Epithelial cell of proximal tubule (primary cell): ENCODE measurements at regions not wholly inside any gene's neighbourhood (a gene's known extent, or its start where the extent isn't known, plus 50 kb on each side); places are given as distances from the start of the nearest gene placed in this dataset.

Source experiments
- DNase-seq: peaks from one replicate; pipeline ENCODE4 v3.0.0-alpha.2; 2011; ENCODE audit warnings: low read depth
- H3K4me3 ChIP-seq: 2 replicates; pipeline ENCODE4 v1.5.1; 2011; ENCODE audit warnings: low read depth, mild to moderate bottlenecking, low read length
- TF ChIP-seq, protein P1 (sequence below): conservative IDR thresholded peaks from 2 replicates; pipeline ENCODE4 v1.5.1; 2012; ENCODE audit warnings: low read depth, mild to moderate bottlenecking, low read length

DNA sequence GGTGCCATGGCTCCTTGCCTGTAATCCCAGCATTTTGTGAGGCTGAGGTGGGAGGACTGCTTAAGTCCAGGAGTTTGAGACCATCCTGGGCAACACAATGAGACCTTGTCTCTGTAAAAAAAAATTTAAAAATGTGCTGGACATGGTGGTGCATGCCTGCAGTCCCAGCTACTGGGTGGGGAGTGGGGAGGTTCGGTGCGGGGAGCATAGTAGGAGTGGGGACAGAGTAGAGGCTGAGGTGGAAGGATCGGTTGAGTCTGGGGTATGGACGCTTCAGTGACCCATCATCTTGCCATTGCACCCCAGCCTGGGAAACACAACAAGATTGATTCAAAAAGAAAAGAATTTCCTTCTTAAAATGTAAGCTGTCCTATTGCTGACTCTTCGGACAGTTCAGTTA lies 1490.0 kb upstream of the GBE1 start:
- DNase-seq, result no peak
- H3K4me3 ChIP-seq, result no peak overlapping the region
- TF ChIP-seq, protein P1, sequence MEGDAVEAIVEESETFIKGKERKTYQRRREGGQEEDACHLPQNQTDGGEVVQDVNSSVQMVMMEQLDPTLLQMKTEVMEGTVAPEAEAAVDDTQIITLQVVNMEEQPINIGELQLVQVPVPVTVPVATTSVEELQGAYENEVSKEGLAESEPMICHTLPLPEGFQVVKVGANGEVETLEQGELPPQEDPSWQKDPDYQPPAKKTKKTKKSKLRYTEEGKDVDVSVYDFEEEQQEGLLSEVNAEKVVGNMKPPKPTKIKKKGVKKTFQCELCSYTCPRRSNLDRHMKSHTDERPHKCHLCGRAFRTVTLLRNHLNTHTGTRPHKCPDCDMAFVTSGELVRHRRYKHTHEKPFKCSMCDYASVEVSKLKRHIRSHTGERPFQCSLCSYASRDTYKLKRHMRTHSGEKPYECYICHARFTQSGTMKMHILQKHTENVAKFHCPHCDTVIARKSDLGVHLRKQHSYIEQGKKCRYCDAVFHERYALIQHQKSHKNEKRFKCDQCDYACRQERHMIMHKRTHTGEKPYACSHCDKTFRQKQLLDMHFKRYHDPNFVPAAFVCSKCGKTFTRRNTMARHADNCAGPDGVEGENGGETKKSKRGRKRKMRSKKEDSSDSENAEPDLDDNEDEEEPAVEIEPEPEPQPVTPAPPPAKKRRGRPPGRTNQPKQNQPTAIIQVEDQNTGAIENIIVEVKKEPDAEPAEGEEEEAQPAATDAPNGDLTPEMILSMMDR, result no peak

DNA sequence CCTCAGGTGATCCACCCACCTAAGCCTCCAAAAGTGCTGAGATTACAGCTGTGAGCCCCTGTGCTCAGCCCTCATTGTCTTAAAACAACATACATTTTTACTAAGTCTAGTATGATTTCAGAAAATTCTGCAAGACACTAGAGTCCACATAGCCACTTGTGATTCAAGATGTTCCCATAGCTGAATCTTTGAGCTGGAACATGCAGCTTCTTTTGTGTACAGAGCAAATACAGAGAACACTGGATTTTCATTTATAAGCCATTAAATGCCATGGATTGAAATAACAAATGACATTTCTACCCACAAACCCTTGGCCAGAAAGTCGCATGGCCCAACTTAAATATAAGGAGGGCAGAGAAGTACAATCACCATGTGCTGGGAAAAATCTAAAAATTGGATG lies 1489.2 kb upstream of the GBE1 start:
- no peak overlapping the region for H3K4me3 ChIP-seq
- TF ChIP-seq, protein P1, result no peak

DNA sequence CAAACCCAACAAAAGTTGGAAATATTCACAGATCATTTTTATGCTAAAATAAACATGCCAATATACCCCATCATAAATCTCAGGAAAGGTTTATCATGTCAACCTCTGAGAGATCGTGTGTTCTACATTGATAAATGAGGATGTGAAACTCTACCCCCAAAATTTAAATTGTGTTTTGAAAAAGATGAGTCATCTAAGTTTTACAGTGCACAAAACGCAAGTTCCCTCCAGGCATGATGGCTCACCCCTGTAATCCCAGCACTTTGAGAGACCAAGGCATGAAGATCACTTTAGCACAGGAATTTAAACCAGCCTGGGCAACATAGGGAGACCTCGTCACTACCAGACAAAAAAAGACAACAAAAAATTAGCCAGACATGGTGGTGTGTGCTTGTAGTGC lies 1487.0 kb upstream of the GBE1 start:
- H3K4me3 ChIP-seq, result no peak overlapping the region

More for the DNA sequence above, 1489.2 kb upstream of the GBE1 start:
- DNase-seq, result no peak

DNA sequence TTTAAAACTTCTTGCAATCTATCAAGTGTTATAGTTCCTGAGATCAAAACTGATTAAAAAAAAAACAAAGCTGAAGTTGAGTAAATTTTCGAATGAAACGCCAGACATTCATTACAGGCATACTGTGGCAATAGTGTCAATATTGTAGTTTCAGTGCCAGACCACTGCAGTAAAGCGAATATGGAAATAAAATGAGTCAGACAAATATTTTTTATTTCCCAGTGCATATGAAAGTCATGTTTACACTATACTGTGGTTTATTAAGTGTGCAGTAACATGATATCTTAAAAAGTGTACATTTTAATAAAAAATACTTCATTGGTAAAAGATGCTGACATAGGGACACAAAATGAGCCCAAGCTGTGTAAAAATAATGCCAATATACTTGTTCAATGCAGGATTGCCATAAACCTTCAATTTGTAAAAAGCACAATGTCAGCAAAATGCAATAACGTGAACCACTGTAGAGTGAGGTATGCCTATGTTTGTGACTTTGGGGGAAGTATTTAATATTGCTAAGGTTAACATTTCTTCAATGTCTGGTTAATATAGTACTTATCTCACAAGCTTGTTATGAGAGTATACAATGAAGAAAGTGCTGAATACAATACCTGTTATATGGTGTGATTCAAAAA lies 1473.9 kb upstream of the GBE1 start:
- DNase-seq, result no peak
- no peak overlapping the region for H3K4me3 ChIP-seq
- TF ChIP-seq, protein P1, result no peak

More for the DNA sequence above, 1487.0 kb upstream of the GBE1 start:
- no peak for DNase-seq
- TF ChIP-seq, protein P1, result no peak

DNA sequence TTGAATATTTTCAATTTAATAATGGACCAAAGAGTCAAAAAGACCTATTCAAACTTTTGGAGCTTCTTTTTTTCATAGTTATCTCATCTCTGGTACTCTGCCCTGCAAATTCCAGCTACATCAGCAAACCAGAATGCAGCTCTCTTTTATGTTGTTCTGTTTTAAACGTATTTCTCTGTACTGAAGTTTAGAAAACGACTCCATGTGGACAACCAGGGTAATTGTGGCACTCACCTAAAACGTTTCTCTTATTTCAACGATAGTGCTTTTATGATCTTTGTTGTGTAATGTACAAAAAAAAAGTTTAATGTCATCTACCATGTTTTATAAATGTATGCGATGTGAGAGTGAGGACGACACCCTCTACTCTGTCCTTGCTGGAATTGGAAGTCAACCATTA lies 1472.3 kb upstream of the GBE1 start:
- H3K4me3 ChIP-seq, result no peak overlapping the region
- TF ChIP-seq, protein P1, result no peak
- no peak for DNase-seq

DNA sequence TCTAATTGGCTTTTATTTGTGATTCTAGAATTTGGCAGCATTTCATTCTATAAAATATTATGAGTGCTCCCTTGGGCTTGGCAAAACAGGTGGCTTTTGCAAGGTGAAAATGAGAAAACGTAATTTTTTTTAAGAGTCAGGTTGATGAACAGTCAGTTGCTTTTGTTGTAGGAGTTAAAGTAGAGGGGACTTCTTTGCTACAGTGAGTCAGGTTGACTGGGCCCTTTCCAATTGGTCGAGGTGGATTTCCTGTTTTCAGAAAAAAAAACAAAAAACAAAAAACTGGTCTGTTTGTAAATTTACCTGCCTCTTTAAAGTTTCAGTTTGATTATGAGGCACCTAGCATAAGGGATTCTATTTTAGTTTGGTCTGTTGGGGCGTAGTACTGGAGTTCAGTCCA lies 1469.4 kb upstream of the GBE1 start:
- H3K4me3 ChIP-seq, result no peak overlapping the region

More for the DNA sequence above, 1469.4 kb upstream of the GBE1 start:
- TF ChIP-seq, protein P1, result no peak
- DNase-seq, result no peak
